Stimulated activated memory B cell treated with anti-CD40 and anti-IgM and Interleukin-4, amounts not matched to agents 10 μg/mL and 1 μg/mL and 100 μg/mL, for 72 hours (primary cell): ENCODE measurements at regions not wholly inside any gene's neighbourhood (a gene's known extent, or its start where the extent isn't known, plus 50 kb on each side); places are given as distances from the start of the nearest gene placed in this dataset.
"Not testable (repeated sequence)": the region's sequence is repeated elsewhere in the genome, so short reads cannot be mapped to it uniquely, and the experiment has no call there.

ENCODE experiments used
- ATAC-seq: fragments of 150-1000 bp; cut with Tn5 transposase; 2 replicates; pipeline ENCODE4 v1.10.0; 2021
- H3K27ac Mint-ChIP-seq: one replicate; pipeline ENCODE4 v1.8.0; 2022; ENCODE audit warnings: mild to moderate bottlenecking, mixed read lengths
- H3K27me3 Mint-ChIP-seq: one replicate; pipeline ENCODE4 v1.8.0; 2022; ENCODE audit warnings: mixed read lengths
- H3K36me3 Mint-ChIP-seq: one replicate; pipeline ENCODE4 v1.8.0; 2022; ENCODE audit warnings: mixed read lengths
- H3K4me1 Mint-ChIP-seq: one replicate; pipeline ENCODE4 v1.8.0; 2022; ENCODE audit warnings: mixed read lengths
- H3K4me3 Mint-ChIP-seq: one replicate; pipeline ENCODE4 v1.8.0; 2022; ENCODE audit warnings: mild to moderate bottlenecking, moderate library complexity, mixed read lengths
- H3K9me3 Mint-ChIP-seq: one replicate; pipeline ENCODE4 v1.8.0; 2022; ENCODE audit warnings: mixed read lengths

GRCh38 chr10:35778306-35778705 lies 136.2 kb upstream of the FZD8 start:
- ATAC-seq: no peak
- no peaks in the 10 kb centered on the region for H3K36me3 Mint-ChIP-seq
- H3K9me3 Mint-ChIP-seq: peaks cover 4% of the 10 kb centered on the region
- H3K4me1 Mint-ChIP-seq: no peaks in the 10 kb centered on the region
- H3K4me3 Mint-ChIP-seq: no peak overlapping the region
- H3K27me3 Mint-ChIP-seq: no peaks in the 10 kb centered on the region
- no peak overlapping the region for H3K27ac Mint-ChIP-seq

GRCh38 chr10:35776557-35776956 lies 134.5 kb upstream of the FZD8 start:
- not testable (repeated sequence) for H3K4me1 Mint-ChIP-seq, H3K27me3 Mint-ChIP-seq, H3K4me3 Mint-ChIP-seq, H3K9me3 Mint-ChIP-seq, H3K27ac Mint-ChIP-seq, ATAC-seq, H3K36me3 Mint-ChIP-seq

GRCh38 chr10:35774109-35774508 lies 132.0 kb upstream of the FZD8 start:
- no peak for ATAC-seq
- Mint-ChIP-seq H3K36me3 (no peaks in the 10 kb centered on the region), H3K27me3 (no peaks in the 10 kb centered on the region), H3K4me3 (no peak overlapping the region), H3K9me3 (peaks cover 4% of the 10 kb centered on the region), H3K4me1 (no peaks in the 10 kb centered on the region), H3K27ac (no peak overlapping the region)

GRCh38 chr10:35770817-35771355 lies 128.8 kb upstream of the FZD8 start:
- Mint-ChIP-seq H3K27ac (no peak overlapping the region), H3K27me3 (no peaks in the 10 kb centered on the region), H3K36me3 (no peaks in the 10 kb centered on the region), H3K9me3 (peaks cover 4% of the 10 kb centered on the region), H3K4me3 (no peak overlapping the region), H3K4me1 (no peaks in the 10 kb centered on the region)
- ATAC-seq: no peak

- Mint-ChIP-seq H3K36me3 (no peaks in the 10 kb centered on the region), H3K27ac (no peak overlapping the region), H3K27me3 (no peaks in the 10 kb centered on the region), H3K4me3 (no peak overlapping the region), H3K9me3 (peaks cover 4% of the 10 kb centered on the region), H3K4me1 (peaks cover 6% of the 10 kb centered on the region)
- no peak for ATAC-seq
These were observed 127.7 kb upstream of the FZD8 start for GRCh38 chr10:35769795-35770194.

GRCh38 chr10:35768731-35769130 lies 126.6 kb upstream of the FZD8 start:
- peaks cover 6% of the 10 kb centered on the region for H3K4me1 Mint-ChIP-seq
- H3K9me3 Mint-ChIP-seq: peaks cover 4% of the 10 kb centered on the region
- no peak overlapping the region for H3K27ac Mint-ChIP-seq
- no peaks in the 10 kb centered on the region for H3K36me3 Mint-ChIP-seq
- no peaks in the 10 kb centered on the region for H3K27me3 Mint-ChIP-seq
- no peak for ATAC-seq
- H3K4me3 Mint-ChIP-seq: no peak overlapping the region

- ATAC-seq: no peak
- H3K36me3 Mint-ChIP-seq: no peaks in the 10 kb centered on the region
- no peaks in the 10 kb centered on the region for H3K27me3 Mint-ChIP-seq
- peaks cover 6% of the 10 kb centered on the region for H3K4me1 Mint-ChIP-seq
- no peaks in the 10 kb centered on the region for H3K9me3 Mint-ChIP-seq
- H3K27ac Mint-ChIP-seq: no peak overlapping the region
- H3K4me3 Mint-ChIP-seq: no peak overlapping the region
These were observed 125.9 kb upstream of the FZD8 start for GRCh38 chr10:35768011-35768410.

- Mint-ChIP-seq H3K4me1 (peaks cover 6% of the 10 kb centered on the region), H3K4me3 (no peak overlapping the region), H3K9me3 (no peaks in the 10 kb centered on the region), H3K27me3 (no peaks in the 10 kb centered on the region), H3K36me3 (no peaks in the 10 kb centered on the region), H3K27ac (no peak overlapping the region)
- no peak for ATAC-seq
These were observed 123.9 kb upstream of the FZD8 start for GRCh38 chr10:35765996-35766395.

GRCh38 chr10:35765066-35765527 lies 123.0 kb upstream of the FZD8 start:
- no peaks in the 10 kb centered on the region for H3K9me3 Mint-ChIP-seq
- H3K4me1 Mint-ChIP-seq: peaks cover 6% of the 10 kb centered on the region
- H3K4me3 Mint-ChIP-seq: no peak overlapping the region
- H3K27me3 Mint-ChIP-seq: no peaks in the 10 kb centered on the region
- no peaks in the 10 kb centered on the region for H3K36me3 Mint-ChIP-seq
- ATAC-seq: peak; percentile 37
- no peak overlapping the region for H3K27ac Mint-ChIP-seq

GRCh38 chr10:35762311-35763030 lies 120.4 kb upstream of the FZD8 start:
- Mint-ChIP-seq H3K27me3 (peaks cover 10% of the 10 kb centered on the region), H3K9me3 (no peaks in the 10 kb centered on the region), H3K36me3 (no peaks in the 10 kb centered on the region), H3K4me1 (peaks cover 6% of the 10 kb centered on the region), H3K27ac (no peak overlapping the region), H3K4me3 (no peak overlapping the region)
- no peak for ATAC-seq

- no peaks in the 10 kb centered on the region for H3K4me1 Mint-ChIP-seq
- H3K36me3 Mint-ChIP-seq: no peaks in the 10 kb centered on the region
- no peak overlapping the region for H3K4me3 Mint-ChIP-seq
- no peaks in the 10 kb centered on the region for H3K9me3 Mint-ChIP-seq
- peaks cover 10% of the 10 kb centered on the region for H3K27me3 Mint-ChIP-seq
- no peak for ATAC-seq
- no peak overlapping the region for H3K27ac Mint-ChIP-seq
These were observed 116.0 kb upstream of the FZD8 start for GRCh38 chr10:35758076-35758475.

- H3K36me3 Mint-ChIP-seq: no peaks in the 10 kb centered on the region
- no peaks in the 10 kb centered on the region for H3K9me3 Mint-ChIP-seq
- no peak overlapping the region for H3K27ac Mint-ChIP-seq
- ATAC-seq: no peak
- peaks cover 10% of the 10 kb centered on the region for H3K27me3 Mint-ChIP-seq
- H3K4me1 Mint-ChIP-seq: no peaks in the 10 kb centered on the region
- no peak overlapping the region for H3K4me3 Mint-ChIP-seq
These were observed 112.4 kb upstream of the FZD8 start for GRCh38 chr10:35754519-35754918.

GRCh38 chr10:35752469-35753461 lies 110.7 kb upstream of the FZD8 start:
- H3K27ac Mint-ChIP-seq: no peak overlapping the region
- H3K4me3 Mint-ChIP-seq: no peak overlapping the region
- no peaks in the 10 kb centered on the region for H3K4me1 Mint-ChIP-seq
- H3K9me3 Mint-ChIP-seq: no peaks in the 10 kb centered on the region
- H3K36me3 Mint-ChIP-seq: no peaks in the 10 kb centered on the region
- H3K27me3 Mint-ChIP-seq: no peaks in the 10 kb centered on the region
- no peak for ATAC-seq

GRCh38 chr10:35751347-35751746 lies 109.3 kb upstream of the FZD8 start:
- no peak for ATAC-seq
- Mint-ChIP-seq H3K36me3 (no peaks in the 10 kb centered on the region), H3K4me1 (no peaks in the 10 kb centered on the region), H3K27ac (no peak overlapping the region), H3K27me3 (peaks cover 1% of the 10 kb centered on the region), H3K9me3 (no peaks in the 10 kb centered on the region), H3K4me3 (no peak overlapping the region)

- no peaks in the 10 kb centered on the region for H3K4me1 Mint-ChIP-seq
- no peaks in the 10 kb centered on the region for H3K36me3 Mint-ChIP-seq
- ATAC-seq: no peak
- H3K4me3 Mint-ChIP-seq: no peak overlapping the region
- no peak overlapping the region for H3K27ac Mint-ChIP-seq
- H3K27me3 Mint-ChIP-seq: peaks cover 10% of the 10 kb centered on the region
- H3K9me3 Mint-ChIP-seq: no peaks in the 10 kb centered on the region
These were observed 107.1 kb upstream of the FZD8 start for GRCh38 chr10:35749230-35749629.
